ENCODE measurements at regions not wholly inside any gene's neighbourhood (a gene's known extent, or its start where the extent isn't known, plus 50 kb on each side); places are given as distances from the start of the nearest gene placed in this dataset.

- no peaks in the 10 kb centered on the region for H3K36me3 Mint-ChIP-seq (ENCODE audit: low read depth)
- H3K27ac Mint-ChIP-seq: no peak overlapping the region
- H3K9me3 Mint-ChIP-seq (ENCODE audit: low read depth): no peaks in the 10 kb centered on the region
- CTCF ChIA-PET: no interaction called here
- no peak overlapping the region for H3K4me3 Mint-ChIP-seq
- intact Hi-C loops (cut with DNase I, micrococcal nuclease): no loop called here
- no peaks in the 10 kb centered on the region for H3K4me1 Mint-ChIP-seq
- H3K27me3 Mint-ChIP-seq: no peaks in the 10 kb centered on the region
- DNase-seq (no peak), ATAC-seq (no peak)
- POLR2A ChIA-PET: no interaction called here
Measured at GRCh38 chr2:106963156-106963555, 77.2 kb upstream of the ST6GAL2 start.

- no peaks in the 10 kb centered on the region for H3K27me3 Mint-ChIP-seq
- no peaks in the 10 kb centered on the region for H3K4me1 Mint-ChIP-seq
- intact Hi-C loops (cut with DNase I, micrococcal nuclease): no loop called here
- no peaks in the 10 kb centered on the region for H3K9me3 Mint-ChIP-seq (ENCODE audit: low read depth)
- ATAC-seq (no peak), DNase-seq (no peak)
- ChIA-PET POLR2A (no interaction called here), CTCF (no interaction called here)
- no peaks in the 10 kb centered on the region for H3K36me3 Mint-ChIP-seq (ENCODE audit: low read depth)
- no peak overlapping the region for H3K27ac Mint-ChIP-seq
- H3K4me3 Mint-ChIP-seq: no peak overlapping the region
Measured at GRCh38 chr2:106963893-106964292, 77.9 kb upstream of the ST6GAL2 start.

- H3K4me3 Mint-ChIP-seq: no peak overlapping the region
- H3K27me3 Mint-ChIP-seq: no peaks in the 10 kb centered on the region
- POLR2A ChIA-PET: no interaction called here
- intact Hi-C loops (cut with DNase I, micrococcal nuclease): no loop called here
- ATAC-seq (no peak), DNase-seq (no peak)
- H3K36me3 Mint-ChIP-seq (ENCODE audit: low read depth): no peaks in the 10 kb centered on the region
- H3K9me3 Mint-ChIP-seq (ENCODE audit: low read depth): no peaks in the 10 kb centered on the region
- CTCF ChIA-PET: no interaction called here
- H3K27ac Mint-ChIP-seq: no peak overlapping the region
- H3K4me1 Mint-ChIP-seq: no peaks in the 10 kb centered on the region
Measured at GRCh38 chr2:106965611-106966010, 79.6 kb upstream of the ST6GAL2 start.

- CTCF ChIA-PET: no interaction called here
- Mint-ChIP-seq H3K36me3 (ENCODE audit: low read depth) (no peaks in the 10 kb centered on the region), H3K9me3 (ENCODE audit: low read depth) (peaks cover under 1% of the 10 kb centered on the region), H3K27ac (no peak overlapping the region), H3K27me3 (no peaks in the 10 kb centered on the region), H3K4me1 (no peaks in the 10 kb centered on the region), H3K4me3 (no peak overlapping the region)
- DNase-seq (no peak), ATAC-seq (no peak)
- POLR2A ChIA-PET: no interaction called here
- intact Hi-C loops (cut with DNase I, micrococcal nuclease): no loop called here
Measured at GRCh38 chr2:106969777-106970176, 83.8 kb upstream of the ST6GAL2 start.

- no peak for ATAC-seq
- DNase-seq: no peak
- Mint-ChIP-seq H3K4me1 (no peaks in the 10 kb centered on the region), H3K4me3 (no peak overlapping the region), H3K36me3 (ENCODE audit: low read depth) (no peaks in the 10 kb centered on the region), H3K9me3 (ENCODE audit: low read depth) (peaks cover 4% of the 10 kb centered on the region), H3K27me3 (peaks cover 2% of the 10 kb centered on the region), H3K27ac (no peak overlapping the region)
- intact Hi-C loops (cut with DNase I, micrococcal nuclease): no loop called here
- CTCF ChIA-PET: no interaction called here
- POLR2A ChIA-PET: no interaction called here
Measured at GRCh38 chr2:106970471-106971261, 84.7 kb upstream of the ST6GAL2 start.

GRCh38 chr2:106972782-106973181 lies 86.8 kb upstream of the ST6GAL2 start:
- Mint-ChIP-seq H3K36me3 (ENCODE audit: low read depth) (no peaks in the 10 kb centered on the region), H3K27me3 (peaks cover 2% of the 10 kb centered on the region), H3K9me3 (ENCODE audit: low read depth) (peaks cover 4% of the 10 kb centered on the region), H3K4me3 (no peak overlapping the region), H3K4me1 (no peaks in the 10 kb centered on the region), H3K27ac (no peak overlapping the region)
- CTCF ChIA-PET: no interaction called here
- ATAC-seq: no peak
- POLR2A ChIA-PET: no interaction called here
- intact Hi-C loops (cut with DNase I, micrococcal nuclease): no loop called here
- DNase-seq: no peak

- H3K27me3 Mint-ChIP-seq: peaks cover 2% of the 10 kb centered on the region
- H3K9me3 Mint-ChIP-seq (ENCODE audit: low read depth): peaks cover 4% of the 10 kb centered on the region
- no peaks in the 10 kb centered on the region for H3K4me1 Mint-ChIP-seq
- H3K27ac Mint-ChIP-seq: no peak overlapping the region
- H3K36me3 Mint-ChIP-seq (ENCODE audit: low read depth): no peaks in the 10 kb centered on the region
- ChIA-PET POLR2A (no interaction called here), CTCF (no interaction called here)
- ATAC-seq: no peak
- no peak overlapping the region for H3K4me3 Mint-ChIP-seq
- no peak for DNase-seq
- intact Hi-C loops (cut with DNase I, micrococcal nuclease): no loop called here
Measured at GRCh38 chr2:106974891-106975290, 88.9 kb upstream of the ST6GAL2 start.

- Mint-ChIP-seq H3K36me3 (ENCODE audit: low read depth) (no peaks in the 10 kb centered on the region), H3K27me3 (peaks cover 2% of the 10 kb centered on the region), H3K4me1 (no peaks in the 10 kb centered on the region), H3K4me3 (no peak overlapping the region), H3K27ac (no peak overlapping the region), H3K9me3 (ENCODE audit: low read depth) (peaks cover 4% of the 10 kb centered on the region)
- DNase-seq (no peak), ATAC-seq (no peak)
- intact Hi-C loops (cut with DNase I, micrococcal nuclease): no loop called here
- CTCF ChIA-PET: no interaction called here
- POLR2A ChIA-PET: no interaction called here
Measured at GRCh38 chr2:106975641-106976040, 89.7 kb upstream of the ST6GAL2 start.

GRCh38 chr2:106976548-106976947 lies 90.6 kb upstream of the ST6GAL2 start:
- DNase-seq: no peak
- H3K27ac Mint-ChIP-seq: no peak overlapping the region
- peaks cover 2% of the 10 kb centered on the region for H3K27me3 Mint-ChIP-seq
- CTCF ChIA-PET: interaction anchor here (0.7 kb wide), 1 partner anchor 37 kb away, joined by 3 read pairs; no protein-coding TSS in a partner anchor
- H3K36me3 Mint-ChIP-seq (ENCODE audit: low read depth): no peaks in the 10 kb centered on the region
- peaks cover 4% of the 10 kb centered on the region for H3K9me3 Mint-ChIP-seq (ENCODE audit: low read depth)
- no peak overlapping the region for H3K4me3 Mint-ChIP-seq
- no peak for ATAC-seq
- intact Hi-C loops (cut with DNase I, micrococcal nuclease): no loop called here
- POLR2A ChIA-PET: no interaction called here
- H3K4me1 Mint-ChIP-seq: no peaks in the 10 kb centered on the region

GRCh38 chr2:106977717-106978116 lies 91.8 kb upstream of the ST6GAL2 start:
- ChIA-PET POLR2A (no interaction called here), CTCF (no interaction called here)
- intact Hi-C loops (cut with DNase I, micrococcal nuclease): no loop called here
- Mint-ChIP-seq H3K4me3 (no peak overlapping the region), H3K27me3 (peaks cover 2% of the 10 kb centered on the region), H3K36me3 (ENCODE audit: low read depth) (no peaks in the 10 kb centered on the region), H3K4me1 (no peaks in the 10 kb centered on the region), H3K9me3 (ENCODE audit: low read depth) (peaks cover 4% of the 10 kb centered on the region), H3K27ac (no peak overlapping the region)
- DNase-seq (no peak), ATAC-seq (no peak)

GRCh38 chr2:106978647-106979046 lies 92.7 kb upstream of the ST6GAL2 start:
- intact Hi-C loops (cut with DNase I, micrococcal nuclease): no loop called here
- H3K4me1 Mint-ChIP-seq: no peaks in the 10 kb centered on the region
- ATAC-seq: no peak
- ChIA-PET POLR2A (interaction anchor here (0.6 kb wide), 1 partner anchor 456 kb away, joined by 3 read pairs; no protein-coding TSS in a partner anchor), CTCF (no interaction called here)
- no peak overlapping the region for H3K27ac Mint-ChIP-seq
- no peaks in the 10 kb centered on the region for H3K36me3 Mint-ChIP-seq (ENCODE audit: low read depth)
- peaks cover 4% of the 10 kb centered on the region for H3K9me3 Mint-ChIP-seq (ENCODE audit: low read depth)
- DNase-seq: no peak
- H3K4me3 Mint-ChIP-seq: no peak overlapping the region
- H3K27me3 Mint-ChIP-seq: peaks cover 2% of the 10 kb centered on the region

GRCh38 chr2:106981491-106981890 lies 95.5 kb upstream of the ST6GAL2 start:
- Mint-ChIP-seq H3K36me3 (ENCODE audit: low read depth) (no peaks in the 10 kb centered on the region), H3K27ac (no peak overlapping the region), H3K4me3 (no peak overlapping the region), H3K9me3 (ENCODE audit: low read depth) (no peaks in the 10 kb centered on the region), H3K27me3 (peaks cover 4% of the 10 kb centered on the region), H3K4me1 (no peaks in the 10 kb centered on the region)
- DNase-seq (no peak), ATAC-seq (no peak)
- intact Hi-C loops (cut with DNase I, micrococcal nuclease): no loop called here
- POLR2A ChIA-PET: no interaction called here
- CTCF ChIA-PET: no interaction called here

- no peaks in the 10 kb centered on the region for H3K4me1 Mint-ChIP-seq
- no peak for ATAC-seq
- no peak for DNase-seq
- intact Hi-C loops (cut with DNase I, micrococcal nuclease): no loop called here
- no peaks in the 10 kb centered on the region for H3K36me3 Mint-ChIP-seq (ENCODE audit: low read depth)
- H3K9me3 Mint-ChIP-seq (ENCODE audit: low read depth): no peaks in the 10 kb centered on the region
- peaks cover 4% of the 10 kb centered on the region for H3K27me3 Mint-ChIP-seq
- H3K4me3 Mint-ChIP-seq: no peak overlapping the region
- ChIA-PET POLR2A (no interaction called here), CTCF (no interaction called here)
- H3K27ac Mint-ChIP-seq: no peak overlapping the region
Measured at GRCh38 chr2:106982350-106982749, 96.4 kb upstream of the ST6GAL2 start.
